ENCODE measurements at regions not wholly inside any gene's neighbourhood (a gene's known extent, or its start where the extent isn't known, plus 50 kb on each side); places are given as distances from the start of the nearest gene placed in this dataset.

- TF ChIP-seq YY1 (IDR thresholded peaks at IDR 0.05; ENCODE audit: insufficient read depth, insufficient read length): no peak
- TF ChIP-seq ZNF274 (IDR thresholded peaks at IDR 0.05; ENCODE audit: low read depth, low read length): no peak
- no peak for TF ChIP-seq SUZ12 (IDR thresholded peaks at IDR 0.05; ENCODE audit: extremely low read depth, insufficient read depth, insufficient read length)
- no peak overlapping the region for H3K9ac ChIP-seq (ENCODE audit: insufficient read length, low read depth)
- H3K4me3 ChIP-seq (ENCODE audit: insufficient read length, low read depth): no peak overlapping the region
- H3K36me3 ChIP-seq (ENCODE audit: insufficient read depth, insufficient read length, low read length): no peaks in the 10 kb centered on the region
- no peaks in the 10 kb centered on the region for H3K9me3 ChIP-seq (ENCODE audit: insufficient read depth, low read length)
- no peaks in the 10 kb centered on the region for H3K4me1 ChIP-seq (ENCODE audit: insufficient read depth, insufficient read length)
- no peaks in the 10 kb centered on the region for H3K27me3 ChIP-seq (ENCODE audit: insufficient read depth, insufficient read length)
- DNase-seq (ENCODE audit: low read depth, low spot score): no peak
These were observed 874.2 kb downstream of the KCNMA1 start for GRCh38 chr10:76763376-76763775.

- Histone ChIP-seq H3K4me1 (ENCODE audit: insufficient read depth, insufficient read length) (no peaks in the 10 kb centered on the region), H3K27me3 (ENCODE audit: insufficient read depth, insufficient read length) (no peaks in the 10 kb centered on the region), H3K36me3 (ENCODE audit: insufficient read depth, insufficient read length, low read length) (no peaks in the 10 kb centered on the region), H3K4me3 (ENCODE audit: insufficient read length, low read depth) (no peak overlapping the region), H3K9me3 (ENCODE audit: insufficient read depth, low read length) (no peaks in the 10 kb centered on the region), H3K9ac (ENCODE audit: insufficient read length, low read depth) (no peak overlapping the region)
- TF ChIP-seq ZNF274 (IDR thresholded peaks at IDR 0.05; ENCODE audit: low read depth, low read length) (no peak), SUZ12 (IDR thresholded peaks at IDR 0.05; ENCODE audit: extremely low read depth, insufficient read depth, insufficient read length) (no peak), YY1 (IDR thresholded peaks at IDR 0.05; ENCODE audit: insufficient read depth, insufficient read length) (no peak)
- DNase-seq (ENCODE audit: low read depth, low spot score): no peak
These were observed 877.9 kb downstream of the KCNMA1 start for GRCh38 chr10:76759681-76760080.

- no peaks in the 10 kb centered on the region for H3K9me3 ChIP-seq (ENCODE audit: insufficient read depth, low read length)
- no peak for TF ChIP-seq ZNF274 (IDR thresholded peaks at IDR 0.05; ENCODE audit: low read depth, low read length)
- TF ChIP-seq YY1 (IDR thresholded peaks at IDR 0.05; ENCODE audit: insufficient read depth, insufficient read length): no peak
- TF ChIP-seq SUZ12 (IDR thresholded peaks at IDR 0.05; ENCODE audit: extremely low read depth, insufficient read depth, insufficient read length): no peak
- H3K9ac ChIP-seq (ENCODE audit: insufficient read length, low read depth): no peak overlapping the region
- H3K4me1 ChIP-seq (ENCODE audit: insufficient read depth, insufficient read length): no peaks in the 10 kb centered on the region
- H3K27me3 ChIP-seq (ENCODE audit: insufficient read depth, insufficient read length): no peaks in the 10 kb centered on the region
- H3K4me3 ChIP-seq (ENCODE audit: insufficient read length, low read depth): no peak overlapping the region
- no peak for DNase-seq (ENCODE audit: low read depth, low spot score)
- no peaks in the 10 kb centered on the region for H3K36me3 ChIP-seq (ENCODE audit: insufficient read depth, insufficient read length, low read length)
These were observed 894.4 kb downstream of the KCNMA1 start for GRCh38 chr10:76743169-76743568.

- Histone ChIP-seq H3K4me3 (ENCODE audit: insufficient read length, low read depth) (no peak overlapping the region), H3K36me3 (ENCODE audit: insufficient read depth, insufficient read length, low read length) (no peaks in the 10 kb centered on the region), H3K9ac (ENCODE audit: insufficient read length, low read depth) (no peak overlapping the region), H3K9me3 (ENCODE audit: insufficient read depth, low read length) (no peaks in the 10 kb centered on the region), H3K27me3 (ENCODE audit: insufficient read depth, insufficient read length) (no peaks in the 10 kb centered on the region), H3K4me1 (ENCODE audit: insufficient read depth, insufficient read length) (no peaks in the 10 kb centered on the region)
- no peak for DNase-seq (ENCODE audit: low read depth, low spot score)
- TF ChIP-seq YY1 (IDR thresholded peaks at IDR 0.05; ENCODE audit: insufficient read depth, insufficient read length) (no peak), ZNF274 (IDR thresholded peaks at IDR 0.05; ENCODE audit: low read depth, low read length) (no peak), SUZ12 (IDR thresholded peaks at IDR 0.05; ENCODE audit: extremely low read depth, insufficient read depth, insufficient read length) (no peak)
These were observed 897.1 kb downstream of the KCNMA1 start for GRCh38 chr10:76740514-76740913.

GRCh38 chr10:76738991-76739390 lies 898.6 kb downstream of the KCNMA1 start:
- H3K9ac ChIP-seq (ENCODE audit: insufficient read length, low read depth): no peak overlapping the region
- H3K36me3 ChIP-seq (ENCODE audit: insufficient read depth, insufficient read length, low read length): no peaks in the 10 kb centered on the region
- no peak for DNase-seq (ENCODE audit: low read depth, low spot score)
- H3K9me3 ChIP-seq (ENCODE audit: insufficient read depth, low read length): no peaks in the 10 kb centered on the region
- no peak overlapping the region for H3K4me3 ChIP-seq (ENCODE audit: insufficient read length, low read depth)
- H3K27me3 ChIP-seq (ENCODE audit: insufficient read depth, insufficient read length): no peaks in the 10 kb centered on the region
- TF ChIP-seq YY1 (IDR thresholded peaks at IDR 0.05; ENCODE audit: insufficient read depth, insufficient read length): no peak
- TF ChIP-seq ZNF274 (IDR thresholded peaks at IDR 0.05; ENCODE audit: low read depth, low read length): no peak
- TF ChIP-seq SUZ12 (IDR thresholded peaks at IDR 0.05; ENCODE audit: extremely low read depth, insufficient read depth, insufficient read length): no peak
- no peaks in the 10 kb centered on the region for H3K4me1 ChIP-seq (ENCODE audit: insufficient read depth, insufficient read length)

- DNase-seq (ENCODE audit: low read depth, low spot score): no peak
- TF ChIP-seq ZNF274 (IDR thresholded peaks at IDR 0.05; ENCODE audit: low read depth, low read length) (no peak), SUZ12 (IDR thresholded peaks at IDR 0.05; ENCODE audit: extremely low read depth, insufficient read depth, insufficient read length) (no peak), YY1 (IDR thresholded peaks at IDR 0.05; ENCODE audit: insufficient read depth, insufficient read length) (no peak)
- Histone ChIP-seq H3K9me3 (ENCODE audit: insufficient read depth, low read length) (no peaks in the 10 kb centered on the region), H3K9ac (ENCODE audit: insufficient read length, low read depth) (no peak overlapping the region), H3K36me3 (ENCODE audit: insufficient read depth, insufficient read length, low read length) (no peaks in the 10 kb centered on the region), H3K27me3 (ENCODE audit: insufficient read depth, insufficient read length) (no peaks in the 10 kb centered on the region), H3K4me3 (ENCODE audit: insufficient read length, low read depth) (no peak overlapping the region), H3K4me1 (ENCODE audit: insufficient read depth, insufficient read length) (no peaks in the 10 kb centered on the region)
These were observed 900.6 kb downstream of the KCNMA1 start for GRCh38 chr10:76736815-76737618.

GRCh38 chr10:76736392-76736791 lies 901.2 kb downstream of the KCNMA1 start:
- Histone ChIP-seq H3K4me3 (ENCODE audit: insufficient read length, low read depth) (no peak overlapping the region), H3K36me3 (ENCODE audit: insufficient read depth, insufficient read length, low read length) (no peaks in the 10 kb centered on the region), H3K9ac (ENCODE audit: insufficient read length, low read depth) (no peak overlapping the region), H3K9me3 (ENCODE audit: insufficient read depth, low read length) (peaks cover 5% of the 10 kb centered on the region; the same call in 1 of the 2 replicates), H3K4me1 (ENCODE audit: insufficient read depth, insufficient read length) (no peaks in the 10 kb centered on the region), H3K27me3 (ENCODE audit: insufficient read depth, insufficient read length) (no peaks in the 10 kb centered on the region)
- no peak for DNase-seq (ENCODE audit: low read depth, low spot score)
- TF ChIP-seq SUZ12 (IDR thresholded peaks at IDR 0.05; ENCODE audit: extremely low read depth, insufficient read depth, insufficient read length) (no peak), YY1 (IDR thresholded peaks at IDR 0.05; ENCODE audit: insufficient read depth, insufficient read length) (no peak), ZNF274 (IDR thresholded peaks at IDR 0.05; ENCODE audit: low read depth, low read length) (no peak)
